GM10266 (cell line): ENCODE measurements at regions not wholly inside any gene's neighbourhood (a gene's known extent, or its start where the extent isn't known, plus 50 kb on each side); places are given as distances from the start of the nearest gene placed in this dataset.

ENCODE experiments used
- DNase-seq: peaks from one replicate; pipeline ENCODE4 v3.0.0; 2012; ENCODE audit errors: extremely low spot score
- CTCF ChIP-seq: IDR thresholded peaks from 2 replicates; pipeline ENCODE4 v1.5.1; 2012; ENCODE audit warnings: mild to moderate bottlenecking, low read depth; ENCODE audit not compliant: control insufficient read depth, insufficient read depth; ENCODE audit errors: missing control alignments

- no peak for TF ChIP-seq CTCF
These were observed 416.2 kb upstream of the CDH4 start for GRCh38 chr20:60835876-60836275.

GRCh38 chr20:60837173-60837770 lies 414.8 kb upstream of the CDH4 start:
- DNase-seq, result no peak
- no peak for TF ChIP-seq CTCF

More at GRCh38 chr20:60835876-60836275, 416.2 kb upstream of the CDH4 start:
- DNase-seq, result no peak

- DNase-seq, result no peak
- TF ChIP-seq CTCF, result no peak
These were observed 413.8 kb upstream of the CDH4 start for GRCh38 chr20:60838297-60838696.

- no peak for DNase-seq
- TF ChIP-seq CTCF, result no peak
These were observed 411.1 kb upstream of the CDH4 start for GRCh38 chr20:60840971-60841370.

- DNase-seq, result no peak
- no peak for TF ChIP-seq CTCF
These were observed 406.9 kb upstream of the CDH4 start for GRCh38 chr20:60845146-60845545.

GRCh38 chr20:60851826-60852704 lies 400.0 kb upstream of the CDH4 start:
- DNase-seq, result no peak
- no peak for TF ChIP-seq CTCF

- DNase-seq, result no peak
- TF ChIP-seq CTCF, result no peak
These were observed 394.4 kb upstream of the CDH4 start for GRCh38 chr20:60857708-60858107.
